D341Med (cell line): ENCODE measurements at regions not wholly inside any gene's neighbourhood (a gene's known extent, or its start where the extent isn't known, plus 50 kb on each side); places are given as distances from the start of the nearest gene placed in this dataset.

Experiments
- DNase-seq: peaks from one replicate; pipeline ENCODE4 v3.0.0; 2012; ENCODE audit warnings: low spot score

- DNase-seq, result no peak
Observed at GRCh38 chr6:67666177-67666964, 968.7 kb upstream of the ADGRB3 start.

GRCh38 chr6:67664942-67665341 is 970.1 kb upstream of the ADGRB3 start:
- DNase-seq, result no peak

DNA sequence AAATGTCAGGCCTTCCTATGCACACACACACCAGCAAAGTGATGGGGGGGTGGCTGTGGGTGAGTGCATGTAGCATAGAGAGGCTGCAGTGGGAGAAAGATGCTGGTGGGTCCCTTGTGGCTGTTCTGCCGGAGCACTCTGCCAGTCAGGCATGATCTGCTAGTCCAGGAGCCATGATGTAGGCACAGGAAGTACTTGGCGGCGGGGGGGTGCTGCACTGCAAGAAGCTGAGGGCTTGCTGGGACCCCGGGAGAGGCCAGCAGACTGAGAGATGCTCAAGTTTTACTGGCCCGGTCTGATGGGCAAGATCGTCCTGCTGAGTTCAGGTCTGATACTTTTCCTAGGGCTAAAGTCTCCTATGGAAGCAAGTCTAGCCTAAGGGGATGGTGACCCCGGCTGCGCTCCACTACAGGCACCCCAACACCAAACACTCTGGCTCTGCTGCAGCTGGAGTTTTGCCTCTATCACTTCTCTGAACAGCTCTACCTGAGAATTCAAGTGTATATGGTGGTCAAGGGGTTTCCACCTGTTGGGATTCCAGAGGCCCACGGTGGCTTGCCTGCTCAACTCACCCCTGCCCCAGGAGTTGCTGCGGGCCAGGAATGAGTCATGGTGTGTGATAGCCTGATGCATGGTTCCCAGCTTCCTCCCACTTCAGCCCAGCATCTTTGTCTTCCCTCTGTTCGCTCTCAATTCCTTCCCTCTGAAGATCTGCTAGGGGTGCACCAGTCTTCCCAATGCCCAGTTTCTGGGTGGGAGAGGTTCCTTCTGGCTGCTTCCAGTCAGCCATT is 971.8 kb upstream of the ADGRB3 start:
- DNase-seq, result no peak

GRCh38 chr6:67653561-67653960 is 981.5 kb upstream of the ADGRB3 start:
- DNase-seq, result no peak

DNA sequence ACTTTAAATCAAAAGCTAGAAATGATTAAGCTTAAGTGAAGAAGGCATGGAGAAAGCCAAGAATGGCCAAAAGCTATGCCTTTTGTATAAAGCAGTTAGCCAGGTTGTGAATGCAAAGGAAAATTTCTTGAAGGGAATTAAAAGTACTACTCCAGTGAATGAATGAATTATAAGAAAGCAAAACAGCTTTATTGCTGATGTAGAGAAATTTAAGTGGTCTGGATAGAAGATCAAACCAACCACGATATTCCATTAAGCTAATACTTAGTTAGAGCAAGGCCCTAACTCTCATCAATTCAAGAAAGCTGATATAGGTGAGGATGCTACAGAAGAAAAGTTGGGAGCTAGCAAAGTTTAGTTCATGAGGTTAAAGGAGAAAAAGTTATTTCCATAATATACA is 988.5 kb upstream of the ADGRB3 start:
- no peak for DNase-seq

- no peak for DNase-seq
Observed at GRCh38 chr6:67643281-67643680, 991.8 kb upstream of the ADGRB3 start.

DNA sequence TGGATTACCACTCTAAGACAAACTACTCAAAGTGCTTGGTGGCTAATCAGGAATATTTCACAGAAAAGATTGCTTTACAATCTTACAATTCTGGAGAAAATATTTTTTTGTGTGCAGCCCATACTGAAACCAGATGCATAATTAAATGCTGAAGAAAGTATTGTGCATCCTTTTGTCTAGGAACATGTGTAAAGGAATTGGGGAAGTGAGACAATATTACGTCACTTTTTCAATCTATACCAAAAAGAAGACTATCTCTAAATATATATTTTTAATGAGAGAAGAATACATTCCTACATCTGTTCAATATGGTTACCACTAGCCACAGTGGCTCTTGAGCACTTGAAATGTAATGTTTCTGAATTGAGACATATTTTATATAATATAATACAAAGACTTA is 992.5 kb upstream of the ADGRB3 start:
- no peak for DNase-seq

DNA sequence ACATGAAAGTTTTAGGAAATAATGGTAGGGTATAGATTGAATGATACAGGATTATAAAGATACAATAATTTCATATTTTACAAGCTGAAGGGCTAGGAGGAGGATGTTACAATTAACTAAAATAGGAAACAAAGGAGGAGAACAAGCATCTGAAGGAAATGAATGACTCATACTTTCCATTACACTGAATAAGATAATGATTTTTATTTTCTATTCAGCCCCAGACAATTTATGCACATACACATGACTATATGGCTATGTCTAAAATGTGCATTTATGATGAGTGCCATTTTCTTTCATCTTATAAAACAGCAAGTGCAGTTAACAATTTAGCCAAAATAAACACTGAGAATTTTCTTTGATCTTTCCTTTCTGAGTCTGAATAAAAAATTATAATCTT is 994.6 kb upstream of the ADGRB3 start:
- DNase-seq, result no peak

DNA sequence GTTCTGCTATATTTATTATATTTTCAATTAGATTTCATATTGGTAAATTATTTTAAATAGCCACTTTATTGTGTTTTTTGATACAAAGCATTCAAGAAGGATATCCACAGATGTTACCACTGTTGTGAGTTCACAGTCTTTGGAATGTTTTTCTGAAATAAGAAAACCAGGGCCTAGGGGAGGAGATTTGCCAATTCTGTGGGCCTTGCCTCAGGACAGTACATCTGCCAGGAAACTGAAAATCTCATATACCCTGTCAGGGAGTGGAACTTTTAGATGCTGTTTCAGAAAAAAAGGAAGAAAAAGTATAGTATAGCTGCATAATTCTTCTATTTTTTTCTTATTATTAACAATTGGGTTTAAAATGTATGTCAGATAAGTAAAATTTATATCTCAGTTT is 995.9 kb upstream of the ADGRB3 start:
- DNase-seq, result no peak

DNA sequence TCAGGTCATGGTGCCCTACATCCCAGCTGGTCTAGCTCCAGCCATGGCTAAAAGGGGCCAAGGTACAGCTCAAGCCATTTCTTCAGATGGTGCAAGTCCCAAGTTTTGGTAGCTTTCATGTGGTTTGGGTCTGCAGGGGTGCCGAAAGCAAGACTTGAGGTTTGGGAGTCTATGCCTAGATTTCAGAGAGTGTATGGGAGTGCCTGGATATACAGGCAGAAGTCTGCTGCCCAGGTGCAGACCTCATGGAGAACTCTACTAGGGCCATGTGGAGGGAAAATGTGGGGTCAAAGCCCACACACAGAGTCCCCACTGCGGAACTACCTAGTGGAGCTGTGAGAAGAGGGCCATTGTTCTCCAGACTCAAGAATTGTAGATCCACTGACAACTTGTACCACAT is 1000.9 kb upstream of the ADGRB3 start:
- DNase-seq, result no peak

- no peak for DNase-seq
Observed at GRCh38 chr6:67633058-67633457, 1002.0 kb upstream of the ADGRB3 start.

GRCh38 chr6:67630146-67630545 is 1004.9 kb upstream of the ADGRB3 start:
- no peak for DNase-seq

DNA sequence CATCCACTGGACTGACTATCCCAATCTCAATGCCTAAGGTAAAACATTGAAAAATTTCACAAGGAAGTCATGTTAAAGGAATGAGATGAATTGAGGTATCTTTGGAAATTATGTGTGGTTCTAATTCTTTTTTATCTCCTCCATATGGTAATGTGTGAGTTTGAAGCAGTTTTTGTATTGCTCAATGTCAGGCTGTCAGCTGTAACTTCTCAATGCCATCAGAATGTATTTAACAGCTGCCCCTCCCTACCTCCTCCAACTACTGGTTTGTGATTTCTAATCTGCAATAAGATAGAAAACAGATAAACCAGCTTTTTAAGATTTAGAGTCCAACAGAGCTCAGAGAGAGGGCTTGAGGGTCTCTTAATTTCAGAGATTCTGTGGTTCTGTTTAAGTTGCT is 1005.8 kb upstream of the ADGRB3 start:
- DNase-seq, result no peak

DNA sequence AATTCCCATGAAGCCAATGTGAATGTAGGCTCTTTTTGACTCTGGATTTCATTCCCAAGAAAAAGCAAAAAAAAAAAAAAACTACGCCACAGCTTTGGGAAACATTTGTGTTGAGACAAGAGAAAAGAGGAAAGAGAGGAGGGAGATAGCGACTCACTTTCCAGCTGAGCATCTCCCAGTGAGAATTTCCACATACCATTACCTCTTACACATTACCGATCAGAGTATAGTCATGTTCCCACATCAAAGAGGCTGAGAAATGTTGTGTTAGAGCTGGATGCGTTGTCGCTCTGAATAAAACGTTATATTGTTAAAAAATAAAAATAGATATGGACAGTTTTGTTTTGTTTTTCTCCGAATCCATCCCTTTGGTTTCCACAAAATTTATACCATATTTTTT is 1019.3 kb upstream of the ADGRB3 start:
- no peak for DNase-seq

DNA sequence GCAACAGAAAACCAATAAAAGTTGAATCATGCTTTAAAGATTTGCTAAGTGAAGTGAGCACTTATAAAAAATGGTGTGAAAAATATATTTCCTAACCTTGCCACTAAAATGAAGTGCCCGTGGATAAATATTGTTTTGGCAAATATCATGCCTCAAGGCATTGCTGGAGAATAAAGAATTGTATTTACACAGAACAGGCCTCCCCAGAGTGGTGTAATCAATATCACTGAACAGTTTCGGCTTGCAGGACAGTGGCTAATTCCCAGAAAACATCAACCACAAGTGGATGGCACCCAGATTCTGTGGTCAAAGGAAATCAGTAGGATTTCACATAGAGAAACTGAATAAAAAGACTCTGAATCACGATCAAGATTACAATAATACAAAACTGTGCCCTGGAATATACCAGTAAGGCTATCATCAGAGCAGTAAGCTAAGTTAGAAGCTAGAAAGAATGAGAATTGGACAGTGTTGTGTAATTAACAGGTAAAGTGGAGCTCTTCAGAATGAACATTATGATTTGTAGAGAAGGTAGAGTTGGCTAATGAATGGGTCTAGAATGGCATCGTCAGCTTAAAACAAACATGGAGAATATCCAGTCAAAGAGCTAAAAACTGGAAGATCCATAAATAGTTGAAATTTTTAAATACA is 1026.9 kb upstream of the ADGRB3 start:
- no peak for DNase-seq

GRCh38 chr6:67606906-67607828 is 1027.9 kb upstream of the ADGRB3 start:
- DNase-seq, result peak; percentile 20

GRCh38 chr6:67594366-67594765 is 1040.7 kb upstream of the ADGRB3 start:
- no peak for DNase-seq

DNA sequence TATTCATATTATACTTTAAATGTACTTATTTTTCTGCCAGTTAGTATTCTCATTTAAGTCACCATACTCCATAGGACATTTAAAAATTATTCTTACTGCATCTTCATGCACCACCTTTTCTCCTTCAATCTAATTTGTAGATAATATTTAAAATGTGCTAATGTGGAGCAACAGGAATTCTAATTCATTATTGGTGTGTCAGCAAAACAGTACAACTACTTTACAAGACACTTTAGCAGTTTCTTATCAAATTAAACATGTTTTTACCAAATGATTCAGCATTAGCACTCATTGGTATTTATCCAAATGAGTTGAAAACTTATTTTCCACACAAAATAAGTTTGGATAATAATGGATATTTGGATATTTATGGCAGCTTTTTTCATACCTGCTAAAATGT is 1041.8 kb upstream of the ADGRB3 start:
- no peak for DNase-seq

DNA sequence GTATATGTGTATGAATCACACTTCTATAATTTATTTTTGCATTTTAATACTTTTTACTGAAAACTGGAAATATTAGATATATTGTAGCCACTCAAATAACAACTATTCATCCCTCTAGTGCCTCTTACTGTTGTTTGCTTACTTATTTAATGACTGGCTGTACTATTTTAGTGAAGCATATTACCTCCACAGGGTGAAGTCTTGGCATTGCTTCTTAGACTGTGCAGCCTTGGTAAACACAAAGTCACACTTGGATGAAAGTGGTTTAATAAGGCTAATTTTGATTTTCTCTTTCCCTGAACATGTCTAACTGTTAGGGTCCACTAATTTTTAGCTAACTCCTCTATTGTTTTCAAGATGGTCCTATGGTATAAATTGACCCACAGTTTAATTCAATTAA is 1043.2 kb upstream of the ADGRB3 start:
- no peak for DNase-seq

GRCh38 chr6:67567842-67568241 is 1067.2 kb upstream of the ADGRB3 start:
- no peak for DNase-seq

DNA sequence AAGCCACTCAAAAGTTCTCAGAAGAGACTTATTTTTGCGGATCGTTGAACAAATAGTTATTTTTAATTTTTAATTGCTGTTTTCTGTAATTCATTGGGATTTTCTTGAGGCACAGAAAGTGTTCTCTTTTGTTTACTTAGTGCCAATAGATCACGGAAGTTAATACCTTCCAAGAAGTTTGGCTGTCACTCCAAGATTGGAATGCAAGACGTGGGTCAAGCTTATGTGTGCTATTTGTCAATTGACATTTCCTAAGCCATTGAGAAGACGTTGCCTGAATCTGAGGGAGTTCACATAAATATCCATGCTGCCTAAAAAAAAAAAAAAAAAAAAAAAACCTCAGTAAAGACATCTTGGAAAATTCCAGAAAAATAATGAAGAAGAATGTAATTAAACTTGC is 1071.4 kb upstream of the ADGRB3 start:
- no peak for DNase-seq

- DNase-seq, result no peak
Observed at GRCh38 chr6:67560068-67560467, 1075.0 kb upstream of the ADGRB3 start.
